NCI-H1092 treated with DMSO at 0.1 percent for 48 hours (cell line): ENCODE measurements at regions not wholly inside any gene's neighbourhood (a gene's known extent, or its start where the extent isn't known, plus 50 kb on each side); places are given as distances from the start of the nearest gene placed in this dataset.
"Not testable (repeated sequence)": the region's sequence is repeated elsewhere in the genome, so short reads cannot be mapped to it uniquely, and the experiment has no call there.

Experiments
- DNase-seq: peaks from one replicate; lab custom pipeline; 2025; lab: John Stamatoyannopoulos, UW

DNA sequence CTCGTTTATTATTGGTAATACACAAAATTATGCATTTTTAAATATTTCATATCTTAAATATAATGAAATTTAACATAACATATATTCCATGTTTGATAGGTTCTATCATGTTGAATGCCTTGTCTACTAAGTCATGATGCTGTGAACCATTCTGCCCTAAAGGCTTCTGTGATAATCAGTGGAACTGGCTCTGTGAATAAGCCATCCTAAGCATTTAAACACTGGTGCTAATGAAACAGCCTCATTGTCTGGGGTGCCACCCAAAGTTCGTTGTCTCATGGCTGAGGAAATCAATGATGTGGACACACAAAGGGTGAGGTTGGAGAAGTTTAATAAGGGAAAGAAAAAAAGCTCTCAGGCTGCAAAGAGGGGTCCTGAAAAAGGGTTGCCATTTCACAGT, 264.7 kb upstream of the ZRANB2 start:
- DNase-seq = no peak

DNA sequence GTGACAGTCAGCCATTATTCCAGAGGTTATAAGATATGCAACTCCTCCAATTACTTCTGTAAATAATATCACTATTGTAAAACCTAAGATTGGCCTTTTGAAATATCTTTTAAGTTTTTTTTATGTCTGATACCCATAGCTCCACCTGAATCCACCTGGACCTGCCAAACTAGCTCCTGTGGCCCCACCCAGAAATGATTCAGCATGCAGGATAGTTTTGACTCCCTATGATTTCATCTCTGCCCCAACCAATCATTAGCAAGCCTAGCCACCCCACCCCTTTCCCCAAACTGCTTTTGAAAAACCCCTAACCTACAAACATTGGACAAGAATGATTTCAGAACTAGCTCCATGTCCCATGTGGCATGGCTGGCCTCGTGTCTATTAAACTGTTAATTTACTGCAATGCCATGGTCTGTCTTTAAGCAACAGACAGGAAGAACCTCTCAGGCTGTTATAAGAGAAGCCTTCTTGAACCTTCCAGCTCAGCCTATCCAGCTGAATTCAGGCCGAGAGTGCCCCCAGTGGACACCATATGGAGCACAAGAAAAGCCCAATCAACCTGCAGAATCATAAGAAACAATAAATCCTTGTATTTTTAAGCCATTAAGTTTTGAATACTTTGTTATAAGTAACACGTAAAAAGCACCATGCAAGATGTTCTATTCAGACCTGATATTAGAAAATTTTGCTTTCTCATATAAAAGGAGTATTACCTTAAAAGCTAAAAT, 263.0 kb upstream of the ZRANB2 start:
- DNase-seq = no peak

DNA sequence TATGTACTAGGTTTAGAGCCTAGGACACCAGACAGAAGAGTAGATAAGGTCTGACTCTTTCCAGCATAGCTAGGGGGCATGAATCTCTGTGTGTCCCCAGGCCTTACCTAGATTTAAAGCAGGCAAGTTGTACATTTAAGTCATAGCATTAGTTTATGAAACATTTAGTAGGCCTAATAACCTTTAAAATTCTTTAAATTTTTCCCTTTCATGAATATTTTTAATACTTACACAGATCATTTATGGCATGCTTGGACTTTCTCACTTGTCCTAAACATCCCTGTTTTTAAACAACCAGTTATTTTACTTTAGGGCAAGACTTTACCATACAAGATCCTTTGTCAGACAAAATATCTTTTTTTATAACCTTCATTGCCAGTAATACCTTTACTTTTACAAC, 258.4 kb upstream of the ZRANB2 start:
- DNase-seq = no peak

DNA sequence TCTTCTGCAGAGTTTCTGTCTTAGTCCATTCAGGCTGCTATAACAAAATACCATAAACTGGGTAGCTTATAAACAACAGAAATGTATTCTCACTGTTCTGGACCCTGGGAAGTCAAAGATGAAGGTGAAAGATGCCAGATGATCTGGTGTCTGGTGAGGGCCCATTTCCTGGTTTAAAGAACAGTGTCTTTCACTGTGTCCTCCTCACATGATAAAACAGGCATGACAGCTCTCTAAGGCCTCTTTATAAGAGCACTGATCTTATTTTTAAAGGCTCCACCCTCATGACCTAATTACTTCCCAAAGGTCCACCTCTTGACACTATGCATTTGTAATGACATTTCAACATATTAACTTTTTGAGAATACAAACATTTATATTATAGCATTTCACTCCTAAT, 250.2 kb upstream of the ZRANB2 start:
- no peak for DNase-seq

DNA sequence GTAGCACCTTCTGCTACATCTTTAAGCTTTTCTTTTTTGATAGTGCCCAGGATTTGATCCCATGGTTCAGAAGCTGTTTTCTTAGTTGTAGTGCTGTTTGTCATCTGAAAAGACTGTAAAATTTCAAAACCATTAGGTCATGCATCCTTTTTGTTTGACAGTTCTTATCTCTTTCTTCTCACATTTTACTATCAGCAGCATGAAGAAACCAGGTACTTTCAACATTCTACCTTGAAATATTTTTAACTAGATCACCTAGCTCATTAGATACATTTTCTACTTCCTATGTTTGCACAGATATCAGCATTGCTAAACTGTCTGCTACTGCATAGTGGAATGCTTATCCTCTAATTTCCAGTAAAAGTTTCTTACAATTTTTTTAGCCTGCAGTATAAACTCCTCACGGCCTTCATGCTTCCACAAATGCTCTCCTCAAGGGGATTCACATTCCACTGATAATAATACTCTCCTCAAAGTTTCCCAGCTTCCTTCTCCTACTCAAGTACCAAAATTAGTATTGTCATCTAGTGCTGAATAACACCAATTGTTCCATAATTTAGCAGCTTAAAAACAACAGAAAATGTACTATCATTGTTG, 243.9 kb upstream of the ZRANB2 start:
- DNase-seq = no peak

DNA sequence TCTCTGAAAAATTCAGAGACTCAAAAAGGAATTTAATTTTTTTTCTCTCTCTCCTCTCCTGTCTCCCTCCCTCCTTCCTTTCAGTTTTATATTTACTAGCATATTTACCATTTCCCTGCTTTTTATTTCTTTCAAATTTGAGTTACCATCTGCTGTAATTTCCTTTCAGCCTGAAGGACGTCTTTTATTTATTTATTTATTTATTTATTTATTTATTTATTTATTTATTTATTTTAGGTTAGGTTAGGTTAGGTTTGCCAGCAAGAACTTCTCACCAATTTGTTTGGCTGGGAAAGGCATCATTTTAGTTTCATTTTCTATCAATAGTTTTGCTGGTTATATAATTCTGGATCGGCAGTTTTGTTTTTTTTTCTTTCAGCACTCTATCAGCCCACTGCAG, 231.7 kb upstream of the ZRANB2 start:
- DNase-seq = no peak

DNA sequence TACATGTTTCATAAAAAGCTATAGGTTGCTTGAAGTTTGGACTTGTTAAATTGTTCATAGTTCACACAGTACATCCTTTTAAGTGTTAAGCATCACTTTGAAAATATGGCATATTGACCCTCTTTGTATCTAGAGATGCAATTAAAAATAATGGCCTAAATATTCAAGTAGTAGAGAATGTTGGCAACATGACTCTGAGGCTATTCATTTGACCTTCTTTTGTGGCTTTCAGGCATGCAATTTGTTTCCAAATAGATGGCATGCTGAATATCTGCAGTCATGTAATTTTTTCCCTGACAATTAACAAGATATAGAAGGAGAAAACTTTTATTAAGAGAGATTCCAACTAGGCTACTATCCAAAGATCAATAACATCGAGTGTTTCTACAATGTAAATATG, 230.5 kb upstream of the ZRANB2 start:
- DNase-seq = no peak

DNA sequence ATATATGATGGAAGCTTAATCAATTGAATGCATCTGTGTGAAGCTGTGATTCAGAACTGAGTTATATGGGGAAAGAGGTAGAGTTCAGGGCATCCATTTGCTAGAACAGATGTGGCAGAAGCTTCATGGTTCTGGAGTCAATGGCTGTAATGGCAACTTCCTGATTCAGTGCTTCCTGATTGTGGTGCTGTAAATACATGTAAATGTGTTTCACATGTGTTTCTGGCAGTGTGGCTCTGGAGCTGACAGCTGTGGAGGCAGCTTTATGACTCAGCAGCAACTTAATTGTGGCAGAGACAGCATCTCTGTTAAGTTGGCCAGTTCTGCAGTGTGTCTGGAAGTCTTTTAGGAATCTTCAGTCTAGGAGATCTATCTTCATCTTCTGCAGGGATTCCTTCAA, 226.6 kb upstream of the ZRANB2 start:
- no peak for DNase-seq

DNA sequence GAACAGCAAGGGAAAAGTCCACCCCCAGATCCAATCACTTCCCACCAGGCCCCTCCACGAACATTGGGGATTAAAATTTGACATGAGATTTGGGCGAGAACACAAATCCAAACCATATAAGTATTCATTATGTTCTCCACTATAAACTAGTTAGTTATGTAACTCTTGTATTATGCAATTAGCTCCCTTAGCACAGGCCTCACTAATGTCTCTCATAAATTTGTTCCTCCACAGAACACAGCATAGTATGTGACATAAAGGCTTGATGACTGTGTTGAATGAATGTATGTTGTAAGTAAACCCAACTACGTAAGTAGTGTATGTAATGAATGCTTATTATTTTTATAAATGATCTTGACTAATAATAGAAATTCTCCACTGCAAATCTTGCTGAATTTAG, 223.3 kb upstream of the ZRANB2 start:
- no peak for DNase-seq

DNA sequence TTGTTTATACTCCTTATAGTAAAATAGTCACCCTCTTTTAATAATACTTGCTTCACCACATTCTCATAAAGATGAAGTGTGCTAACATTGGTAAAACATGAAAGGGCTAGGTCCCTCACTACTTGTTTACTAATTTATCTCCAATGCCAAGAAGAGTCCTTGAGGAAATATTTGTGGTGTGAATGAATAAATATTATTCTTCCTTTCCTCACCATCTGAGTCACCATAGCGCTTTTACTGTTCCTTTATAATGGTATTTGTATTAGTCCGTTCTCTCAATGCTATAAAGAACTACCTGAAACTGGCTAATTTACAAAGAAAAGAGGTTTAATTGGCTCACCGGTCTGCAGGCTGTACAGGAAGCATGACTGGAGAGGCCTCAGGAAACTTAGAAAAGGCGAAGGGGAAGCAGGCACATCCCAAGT, 222.8 kb upstream of the ZRANB2 start:
- no peak for DNase-seq

DNA sequence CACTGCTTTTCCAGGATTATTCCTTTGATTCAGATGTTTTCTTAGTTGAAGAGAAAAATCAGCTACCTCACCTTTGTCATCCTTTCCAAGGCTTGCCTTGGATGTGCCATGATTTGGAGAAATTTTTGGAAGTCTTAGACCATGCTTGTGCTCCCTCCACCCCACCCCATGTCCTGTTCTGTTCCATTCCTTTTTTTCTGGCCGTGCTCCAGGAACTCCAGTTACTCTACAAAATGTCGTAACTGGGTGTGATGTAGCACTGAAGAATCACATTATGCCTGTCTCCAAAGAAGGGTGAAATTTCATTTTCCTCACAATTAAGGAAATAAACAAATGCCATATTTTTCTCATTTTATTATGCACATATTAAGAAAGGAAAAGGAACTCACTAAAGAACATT, 217.8 kb upstream of the ZRANB2 start:
- no peak for DNase-seq

DNA sequence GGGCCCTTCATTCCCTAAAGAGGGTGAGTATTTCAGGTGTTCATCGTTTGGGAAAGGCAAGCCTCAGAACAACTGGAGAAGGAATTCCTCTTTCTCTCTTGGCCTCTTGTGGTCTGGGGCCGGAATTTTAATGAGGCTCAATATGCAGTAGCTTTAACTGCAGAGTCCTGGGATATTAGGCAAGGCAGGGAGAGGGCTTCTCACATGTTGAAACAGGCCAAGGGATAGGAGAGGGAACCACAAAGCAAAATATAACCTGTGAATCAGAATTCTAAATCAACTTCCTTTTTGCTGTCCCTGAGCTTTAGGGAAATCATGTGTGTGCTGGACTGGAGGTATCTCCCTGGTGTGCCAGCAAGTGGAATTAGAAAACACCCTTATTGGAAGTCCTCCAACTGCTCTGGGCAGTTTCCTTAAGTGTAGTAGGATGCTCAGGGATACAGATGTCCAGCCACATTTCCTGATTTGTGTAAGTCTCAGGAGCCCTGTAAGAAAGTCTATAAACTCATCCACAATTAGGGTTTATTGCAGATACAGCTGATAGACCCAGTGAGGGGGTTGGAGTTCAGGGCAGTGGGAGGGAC, 215.8 kb upstream of the ZRANB2 start:
- no peak for DNase-seq

DNA sequence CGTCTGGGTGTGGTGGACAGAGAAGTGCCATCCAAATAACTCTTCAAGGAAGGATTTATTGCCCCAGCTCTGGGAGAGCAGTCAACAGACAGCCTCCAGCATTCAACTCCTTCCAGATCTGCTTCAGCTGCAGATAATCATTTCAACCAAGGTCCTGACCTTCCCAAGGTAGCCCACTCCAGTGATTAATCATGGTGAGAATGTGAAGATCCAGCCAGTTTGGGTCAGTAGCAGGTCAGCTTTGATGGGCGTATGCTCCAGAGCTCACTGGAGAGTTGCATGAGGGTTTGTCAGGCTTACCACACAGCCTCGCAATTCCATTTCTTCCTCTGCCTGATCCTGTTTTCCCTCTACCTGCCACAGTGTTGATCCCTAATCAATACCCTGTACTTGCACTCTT, 214.5 kb upstream of the ZRANB2 start:
- no peak for DNase-seq

DNA sequence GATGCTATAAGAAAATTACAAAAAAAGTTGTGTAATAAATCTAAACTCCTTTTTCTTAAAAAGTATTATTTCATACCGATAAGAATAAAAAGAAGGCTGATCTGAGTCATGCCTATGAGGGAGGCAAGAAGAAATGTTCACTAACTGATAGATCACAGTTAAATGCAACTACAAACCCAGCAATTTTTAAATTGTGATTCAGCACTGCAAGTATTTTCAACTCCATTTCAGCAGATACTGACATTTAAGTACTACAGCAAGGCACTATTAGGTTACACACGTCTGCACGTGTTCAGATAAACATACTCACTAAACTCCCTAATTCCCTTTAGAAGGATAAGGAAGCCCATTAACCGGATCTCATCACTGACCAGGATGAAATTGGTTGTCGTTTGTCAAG, 213.3 kb upstream of the ZRANB2 start:
- no peak for DNase-seq

DNA sequence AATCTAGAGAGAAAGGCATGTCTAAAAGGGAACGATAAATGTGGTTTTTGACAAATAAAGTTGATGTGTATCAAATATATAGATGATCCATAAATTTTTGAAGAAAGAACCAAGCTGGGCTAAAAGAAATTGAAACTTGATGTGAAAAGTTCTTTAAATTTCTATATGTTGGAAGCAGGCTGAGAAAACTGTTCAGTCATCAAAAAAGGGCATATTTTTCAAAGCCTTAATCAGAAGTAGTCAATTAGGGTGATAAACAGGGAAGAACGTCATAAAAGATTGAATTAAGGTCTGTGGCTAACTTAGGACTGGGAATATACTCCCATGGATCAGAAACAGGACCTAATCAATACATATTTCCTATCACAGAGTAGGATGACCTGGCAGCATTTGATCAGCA, 211.4 kb upstream of the ZRANB2 start:
- no peak for DNase-seq

DNA sequence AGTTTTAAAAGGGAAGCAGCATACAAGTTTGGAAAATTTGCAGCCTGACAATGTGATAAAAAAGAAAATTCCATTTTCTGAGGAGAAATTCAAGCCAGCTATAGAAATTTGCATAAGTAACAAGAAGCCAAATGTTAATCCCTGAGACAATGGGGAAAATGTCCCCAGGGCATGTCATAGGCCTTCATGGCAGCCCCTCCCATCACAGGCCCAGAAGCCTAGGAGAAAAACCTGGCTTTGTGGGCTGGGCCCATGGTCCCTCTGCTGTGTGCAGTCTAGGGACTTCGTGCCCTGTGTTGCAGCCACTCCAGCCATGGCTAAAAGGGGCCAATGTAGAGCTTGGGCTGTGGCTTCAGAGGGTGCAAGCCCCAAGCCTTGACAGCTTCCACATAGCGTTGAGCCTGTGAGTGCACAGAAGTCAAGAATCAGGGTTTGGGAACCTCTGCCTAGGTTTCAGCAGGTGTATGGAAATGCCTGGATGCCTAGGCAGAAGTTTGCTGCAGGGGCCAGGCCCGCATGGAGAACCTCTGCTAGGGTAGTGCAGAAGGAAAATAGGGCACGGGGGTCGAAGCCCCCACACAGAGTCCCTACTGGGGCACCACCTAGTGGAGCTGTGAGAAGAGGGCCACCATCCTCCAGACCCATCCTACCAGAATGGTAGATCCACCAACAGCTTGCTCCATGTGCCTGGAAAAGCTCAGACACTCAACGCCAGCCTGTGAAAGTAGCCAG, 209.8 kb upstream of the ZRANB2 start:
- not testable (repeated sequence) for DNase-seq

DNA sequence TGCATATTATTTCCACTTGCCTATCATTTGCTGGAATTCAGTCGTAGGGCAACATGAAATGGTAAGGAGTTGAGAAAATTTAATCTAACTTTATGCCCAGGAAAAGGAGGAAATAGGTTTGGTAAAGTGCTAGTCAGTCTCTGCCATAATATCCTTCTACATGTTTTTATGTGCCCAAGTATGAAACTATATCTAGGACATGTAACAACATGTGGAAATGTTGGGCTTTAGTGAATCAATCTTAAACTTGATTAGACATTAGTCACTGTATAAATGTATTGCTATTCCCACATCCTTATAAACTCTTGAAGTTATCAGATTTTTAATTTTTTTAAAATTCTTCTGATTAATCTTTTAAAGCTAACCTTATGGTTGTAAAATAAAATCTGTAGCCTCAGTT, 204.7 kb upstream of the ZRANB2 start:
- DNase-seq = no peak

DNA sequence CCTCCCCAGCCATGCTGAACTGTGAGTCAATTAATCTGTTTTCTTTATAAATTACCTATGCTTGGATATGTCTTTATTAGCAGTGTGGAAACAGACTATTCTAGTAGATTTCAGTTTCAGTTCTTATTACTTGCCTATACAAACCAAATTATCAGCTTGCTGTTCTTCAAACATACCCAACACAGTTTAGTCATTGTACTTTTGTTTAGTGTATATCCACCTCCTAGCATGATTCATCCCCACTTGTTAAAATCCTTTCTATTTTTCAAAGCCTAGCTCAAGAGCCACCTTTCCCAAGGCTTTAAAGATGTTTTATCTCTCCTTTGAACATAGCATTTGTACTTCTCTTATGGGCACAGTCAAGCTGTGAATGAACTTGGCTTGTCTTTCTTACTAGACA, 195.6 kb upstream of the ZRANB2 start:
- DNase-seq = no peak

DNA sequence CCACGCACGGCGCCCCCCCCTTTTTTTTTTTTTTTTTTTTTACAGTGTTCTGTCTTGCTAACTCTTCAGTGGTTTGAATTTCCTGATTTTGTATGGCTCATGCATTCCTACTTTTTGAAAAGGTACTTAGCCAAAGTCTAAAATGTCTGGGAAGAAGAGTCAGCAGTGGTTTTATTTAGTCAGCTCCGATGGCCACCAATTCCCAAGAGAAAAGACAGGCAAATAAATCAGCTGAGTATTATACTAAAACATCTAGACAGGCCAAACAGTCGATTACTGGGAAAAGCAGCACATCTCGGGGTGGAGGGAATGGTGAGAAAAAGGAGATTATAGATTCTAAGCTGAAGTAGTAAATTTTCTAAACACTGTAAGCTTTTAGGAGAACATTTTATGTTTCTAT, 192.5 kb upstream of the ZRANB2 start:
- DNase-seq = no peak

DNA sequence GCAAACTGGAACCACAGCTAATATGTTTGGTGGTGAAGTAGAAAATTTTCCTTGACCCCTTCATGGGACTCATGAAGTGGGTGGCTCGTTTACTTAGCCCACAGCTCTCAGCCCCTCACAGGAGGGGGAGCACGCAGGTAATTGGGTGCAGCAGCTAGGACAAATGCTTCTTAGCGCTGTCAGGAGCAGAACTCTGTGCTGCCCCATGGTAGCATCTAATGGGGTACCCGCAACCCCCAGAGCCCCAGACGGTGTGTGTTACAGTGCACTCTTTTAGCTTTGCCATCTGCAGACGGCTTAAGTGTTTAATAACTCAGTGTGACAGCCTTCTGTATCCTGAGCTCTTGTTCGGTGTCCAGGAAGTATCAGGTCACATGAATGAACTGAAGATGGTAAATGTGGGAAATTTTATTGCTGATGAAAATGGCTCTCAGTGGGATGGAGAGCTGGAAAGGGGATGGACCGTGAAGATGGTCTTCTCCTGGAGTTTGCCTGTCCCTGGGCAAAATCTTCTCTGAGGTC, 189.6 kb upstream of the ZRANB2 start:
- DNase-seq = no peak

DNA sequence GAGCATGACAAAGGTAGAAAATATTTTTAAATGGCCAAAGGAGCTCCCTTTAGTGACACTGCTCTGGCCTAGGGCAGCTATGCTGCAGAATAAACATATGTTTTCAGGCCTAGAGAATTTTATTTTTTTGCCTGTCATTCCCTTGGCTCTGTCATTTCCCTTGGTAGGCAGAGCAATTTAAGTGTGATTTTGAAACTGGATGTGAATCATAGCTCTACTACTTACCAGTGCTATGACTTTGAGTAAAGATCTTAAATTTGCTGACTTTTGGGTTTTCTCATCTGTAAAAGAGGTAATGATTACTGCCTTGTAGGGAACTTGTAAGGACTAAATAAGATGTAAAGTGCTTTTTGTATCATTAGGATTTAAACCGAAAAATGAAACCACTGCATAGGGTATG, 189.0 kb upstream of the ZRANB2 start:
- no peak for DNase-seq

DNA sequence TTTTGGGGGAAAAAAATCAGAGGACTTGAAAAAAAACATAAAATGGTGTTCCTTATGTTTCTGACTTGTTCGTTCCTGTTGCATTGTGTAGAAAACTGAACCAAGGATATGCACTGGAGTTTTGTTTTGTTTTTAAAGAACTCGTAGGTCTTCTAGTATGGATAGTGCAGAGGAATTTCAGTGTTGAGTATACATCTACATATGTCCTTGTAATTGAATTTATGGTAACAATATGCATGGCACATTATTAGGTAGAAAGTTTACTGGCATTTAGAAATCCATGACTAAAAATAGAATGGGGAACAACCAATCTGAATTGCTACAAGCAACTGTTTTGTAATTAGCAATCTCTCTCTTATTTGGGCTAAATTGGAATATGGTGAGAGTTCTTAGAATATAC, 188.3 kb upstream of the ZRANB2 start:
- DNase-seq = no peak

DNA sequence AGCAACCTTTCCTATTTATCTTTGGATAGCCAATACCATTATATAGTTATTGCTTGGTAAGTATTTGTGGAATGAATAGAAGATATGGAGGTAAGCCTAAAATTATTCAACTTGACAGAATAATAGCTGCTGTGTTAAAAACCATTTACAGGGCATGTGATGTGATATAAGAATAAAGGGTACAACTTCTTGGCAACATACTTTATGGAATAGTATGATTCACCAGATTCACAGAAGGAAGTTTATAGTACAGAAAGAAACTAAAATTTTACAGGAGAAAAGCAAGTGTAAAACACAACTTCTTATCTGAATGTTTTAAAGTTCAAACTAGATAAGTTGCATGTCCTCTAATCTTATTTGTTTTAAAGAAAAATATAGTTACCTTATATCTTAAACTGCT, 186.4 kb upstream of the ZRANB2 start:
- DNase-seq = no peak
